ENCODE measurements at regions not wholly inside any gene's neighbourhood (a gene's known extent, or its start where the extent isn't known, plus 50 kb on each side); places are given as distances from the start of the nearest gene placed in this dataset.

DNA sequence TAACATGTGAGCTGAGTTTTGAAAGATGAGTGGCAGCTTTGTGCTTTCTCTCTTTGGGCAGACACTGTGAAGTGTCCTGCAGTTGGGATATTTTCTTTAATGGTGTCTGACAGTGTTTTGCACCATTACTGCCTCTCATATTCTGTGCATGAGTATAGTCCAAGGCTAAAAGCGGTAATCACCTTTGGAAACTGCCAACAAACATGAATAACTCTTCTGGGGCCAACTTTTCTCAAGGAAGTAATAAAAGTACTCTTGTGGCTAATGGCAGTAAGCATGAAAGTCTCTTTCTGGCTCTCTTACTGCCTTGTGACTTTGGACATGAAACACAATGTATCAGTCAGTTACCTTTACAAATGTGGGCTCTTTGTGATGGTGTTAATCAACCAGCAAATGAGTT is 91.7 kb upstream of the SOX4 start:
- H3K4me3 Mint-ChIP-seq = no peak overlapping the region
- intact Hi-C loops (cut with micrococcal nuclease) = no loop called here
- DNase-seq = no peak
- no peaks in the 10 kb centered on the region for H3K4me1 Mint-ChIP-seq (ENCODE audit: low read depth)
- CTCF ChIA-PET = no interaction called here
- H3K27ac Mint-ChIP-seq = no peak overlapping the region
- peaks cover 1% of the 10 kb centered on the region for H3K9me3 Mint-ChIP-seq
- no peaks in the 10 kb centered on the region for H3K36me3 Mint-ChIP-seq (ENCODE audit: low read depth)
- H3K27me3 Mint-ChIP-seq (ENCODE audit: low read depth) = peaks cover 3% of the 10 kb centered on the region

DNA sequence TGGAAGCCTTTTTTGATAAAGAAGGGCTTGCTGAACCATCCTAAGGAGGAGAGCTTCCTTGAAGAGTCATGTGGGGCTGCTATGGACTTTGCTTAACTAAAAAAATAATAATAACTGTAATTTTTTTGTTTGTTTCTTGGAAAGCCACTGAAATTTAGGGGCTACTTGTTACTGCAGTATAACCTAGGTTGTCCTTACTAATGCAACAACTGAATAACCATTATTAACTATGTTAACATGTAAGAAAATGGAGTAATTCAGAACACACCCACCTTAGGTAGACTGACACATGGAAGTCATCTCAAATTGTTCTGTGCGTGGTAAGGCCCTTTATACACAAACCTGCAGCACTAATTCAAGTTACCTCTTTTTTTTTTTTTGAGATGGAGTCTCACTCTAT is 90.9 kb upstream of the SOX4 start:
- H3K36me3 Mint-ChIP-seq (ENCODE audit: low read depth) = no peaks in the 10 kb centered on the region
- DNase-seq = no peak
- H3K27me3 Mint-ChIP-seq (ENCODE audit: low read depth) = peaks cover 3% of the 10 kb centered on the region
- H3K27ac Mint-ChIP-seq = no peak overlapping the region
- intact Hi-C loops (cut with micrococcal nuclease) = no loop called here
- CTCF ChIA-PET = no interaction called here
- peaks cover 1% of the 10 kb centered on the region for H3K9me3 Mint-ChIP-seq
- no peaks in the 10 kb centered on the region for H3K4me1 Mint-ChIP-seq (ENCODE audit: low read depth)
- H3K4me3 Mint-ChIP-seq = no peak overlapping the region

DNA sequence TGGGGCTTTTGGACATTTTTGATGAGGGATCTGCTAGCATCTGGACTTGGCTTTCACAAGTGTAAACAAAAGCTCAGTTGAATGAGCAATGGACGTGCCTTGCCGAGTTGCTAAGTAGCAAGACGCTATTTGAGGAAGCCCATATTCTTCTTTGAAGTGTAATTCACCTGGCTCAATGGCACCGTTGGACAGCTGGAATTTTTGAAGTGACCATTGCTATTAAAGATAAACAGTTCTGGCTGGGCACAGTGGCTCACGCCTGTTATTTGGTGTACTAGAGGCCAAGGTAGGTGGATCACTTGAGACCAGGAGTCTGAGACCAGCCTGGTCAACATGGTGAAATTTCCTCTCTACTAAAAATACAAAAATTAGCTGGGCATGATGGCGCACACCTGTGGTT is 88.8 kb upstream of the SOX4 start:
- Mint-ChIP-seq H3K27me3 (ENCODE audit: low read depth) (peaks cover 3% of the 10 kb centered on the region), H3K9me3 (peaks cover 1% of the 10 kb centered on the region), H3K4me3 (no peak overlapping the region), H3K27ac (no peak overlapping the region), H3K36me3 (ENCODE audit: low read depth) (no peaks in the 10 kb centered on the region), H3K4me1 (ENCODE audit: low read depth) (no peaks in the 10 kb centered on the region)
- no peak for DNase-seq
- intact Hi-C loops (cut with micrococcal nuclease) = no loop called here
- CTCF ChIA-PET = no interaction called here

DNA sequence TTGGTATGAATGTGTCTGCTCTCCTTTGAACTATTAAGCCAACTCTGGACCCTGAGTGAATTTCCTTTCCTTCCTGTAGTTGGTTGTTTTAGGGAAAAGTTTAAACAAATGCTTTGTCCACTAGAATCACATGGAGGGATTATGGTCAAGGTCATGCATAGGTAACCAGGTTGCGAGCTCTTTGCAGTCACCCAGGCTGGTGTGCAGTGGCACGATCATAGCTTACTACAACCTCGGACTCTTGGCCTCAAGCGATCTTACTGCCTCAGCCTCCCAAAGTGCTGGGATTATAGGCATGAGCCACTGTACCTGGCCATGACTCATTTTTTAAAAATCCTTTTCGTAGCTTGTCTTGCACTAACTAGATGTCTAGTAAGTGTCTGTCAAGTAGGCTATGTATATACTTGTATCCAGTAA is 88.0 kb upstream of the SOX4 start:
- H3K36me3 Mint-ChIP-seq (ENCODE audit: low read depth) = no peaks in the 10 kb centered on the region
- H3K27me3 Mint-ChIP-seq (ENCODE audit: low read depth) = peaks cover under 1% of the 10 kb centered on the region
- peaks cover 1% of the 10 kb centered on the region for H3K9me3 Mint-ChIP-seq
- no peaks in the 10 kb centered on the region for H3K4me1 Mint-ChIP-seq (ENCODE audit: low read depth)
- no peak overlapping the region for H3K4me3 Mint-ChIP-seq
- CTCF ChIA-PET = no interaction called here
- intact Hi-C loops (cut with micrococcal nuclease) = no loop called here
- no peak for DNase-seq
- H3K27ac Mint-ChIP-seq = no peak overlapping the region

DNA sequence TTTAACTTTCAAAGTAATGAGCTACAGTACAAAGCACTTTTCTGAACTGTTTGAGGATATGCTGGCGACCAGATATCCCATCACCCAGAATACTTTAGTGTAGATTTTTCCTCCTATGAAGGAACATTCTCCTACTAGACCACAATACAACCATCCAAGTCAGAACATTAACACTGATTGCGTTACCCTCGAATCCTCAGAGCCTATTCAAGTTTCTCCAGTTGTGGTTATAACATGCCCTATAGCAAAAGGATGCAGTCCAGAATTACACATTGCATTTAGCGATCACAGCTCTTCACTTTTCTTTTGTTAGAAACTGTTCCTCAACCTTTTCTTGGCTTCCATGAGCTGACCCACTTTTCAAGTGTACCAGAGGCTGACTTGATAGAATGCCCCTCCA is 87.4 kb upstream of the SOX4 start:
- H3K4me3 Mint-ChIP-seq = no peak overlapping the region
- H3K9me3 Mint-ChIP-seq = peaks cover 1% of the 10 kb centered on the region
- DNase-seq = no peak
- intact Hi-C loops (cut with micrococcal nuclease) = no loop called here
- H3K4me1 Mint-ChIP-seq (ENCODE audit: low read depth) = no peaks in the 10 kb centered on the region
- CTCF ChIA-PET = no interaction called here
- H3K27me3 Mint-ChIP-seq (ENCODE audit: low read depth) = no peaks in the 10 kb centered on the region
- no peaks in the 10 kb centered on the region for H3K36me3 Mint-ChIP-seq (ENCODE audit: low read depth)
- no peak overlapping the region for H3K27ac Mint-ChIP-seq

DNA sequence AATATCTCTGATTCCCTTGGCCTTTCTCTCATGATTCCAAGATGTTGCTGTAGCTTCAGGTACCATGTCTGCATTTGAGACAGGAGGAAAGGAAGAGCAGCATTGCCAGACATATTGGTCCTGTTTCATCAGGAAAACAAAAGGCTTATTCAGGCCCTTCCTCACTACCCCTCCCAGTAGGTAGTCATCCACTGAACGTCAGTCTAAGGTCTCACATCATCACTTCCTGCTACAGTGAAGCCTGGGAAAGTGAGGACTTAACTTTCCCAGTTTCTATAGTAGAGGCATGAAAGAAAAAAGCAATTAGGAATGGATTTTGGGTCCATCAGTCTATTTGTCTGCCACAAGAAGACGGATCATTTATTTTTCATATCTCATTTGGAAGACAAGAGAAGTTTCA is 85.7 kb upstream of the SOX4 start:
- CTCF ChIA-PET = no interaction called here
- H3K36me3 Mint-ChIP-seq (ENCODE audit: low read depth) = no peaks in the 10 kb centered on the region
- peaks cover 8% of the 10 kb centered on the region for H3K27me3 Mint-ChIP-seq (ENCODE audit: low read depth)
- no peak overlapping the region for H3K4me3 Mint-ChIP-seq
- intact Hi-C loops (cut with micrococcal nuclease) = no loop called here
- H3K9me3 Mint-ChIP-seq = no peaks in the 10 kb centered on the region
- DNase-seq = no peak
- no peaks in the 10 kb centered on the region for H3K4me1 Mint-ChIP-seq (ENCODE audit: low read depth)
- H3K27ac Mint-ChIP-seq = no peak overlapping the region

DNA sequence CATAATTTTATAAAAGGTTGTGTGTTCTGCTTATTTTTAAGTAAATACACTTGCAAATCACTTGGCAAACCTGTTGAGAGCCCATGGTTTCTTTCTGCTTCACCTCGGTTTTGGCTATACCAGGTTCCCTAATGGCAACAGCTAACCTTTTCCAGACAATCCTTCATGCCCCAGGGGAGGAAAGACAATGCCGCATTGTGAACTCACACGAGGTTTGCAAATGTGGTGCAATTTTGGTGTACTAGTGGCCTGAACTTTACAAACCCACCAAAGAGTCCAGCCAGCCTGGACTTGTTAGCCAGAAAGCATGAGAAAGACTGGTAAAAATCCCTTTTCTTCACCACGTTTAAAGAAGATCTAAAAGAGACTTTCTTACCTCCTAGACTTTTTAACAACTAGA is 84.8 kb upstream of the SOX4 start:
- H3K9me3 Mint-ChIP-seq = no peaks in the 10 kb centered on the region
- CTCF ChIA-PET = interaction anchor here (1.1 kb wide), 1 partner anchor 137 kb away, joined by 4 read pairs; no protein-coding TSS in a partner anchor
- no peaks in the 10 kb centered on the region for H3K4me1 Mint-ChIP-seq (ENCODE audit: low read depth)
- H3K36me3 Mint-ChIP-seq (ENCODE audit: low read depth) = no peaks in the 10 kb centered on the region
- no peak for DNase-seq
- H3K4me3 Mint-ChIP-seq = no peak overlapping the region
- peaks cover 8% of the 10 kb centered on the region for H3K27me3 Mint-ChIP-seq (ENCODE audit: low read depth)
- intact Hi-C loops (cut with micrococcal nuclease) = no loop called here
- H3K27ac Mint-ChIP-seq = no peak overlapping the region

DNA sequence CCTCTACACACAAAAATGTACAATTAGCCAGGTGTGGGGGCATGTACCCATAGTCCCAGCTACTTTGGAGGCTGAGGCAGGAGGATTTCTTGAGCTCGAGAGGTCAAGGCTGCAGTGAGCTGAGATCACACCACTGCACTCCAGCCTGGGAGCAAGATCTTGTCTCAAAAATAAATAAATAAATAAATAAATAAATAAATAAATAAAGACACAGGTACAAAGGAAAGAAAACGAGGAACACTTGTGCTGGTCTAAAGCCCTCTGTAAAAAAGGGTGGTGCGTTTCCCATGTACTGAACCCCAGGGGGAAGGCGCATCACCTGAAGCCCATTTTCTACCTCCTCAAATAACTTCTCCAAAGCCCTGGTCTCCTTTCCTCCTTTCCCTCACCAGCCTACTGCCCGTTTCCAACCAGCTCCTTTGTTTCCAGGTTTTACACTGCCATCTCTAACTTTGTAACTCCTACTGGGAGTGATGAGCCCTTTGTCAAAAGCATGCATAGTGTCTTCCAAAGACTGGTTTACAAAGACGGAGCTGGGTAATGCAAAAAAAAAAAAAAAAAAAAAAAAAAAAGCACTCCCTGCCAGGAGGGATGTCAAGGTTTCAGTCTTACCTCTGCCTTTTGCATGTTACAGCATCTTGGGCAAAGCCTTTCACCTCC is 81.5 kb upstream of the SOX4 start:
- Mint-ChIP-seq H3K27ac (no peak overlapping the region), H3K27me3 (ENCODE audit: low read depth) (peaks cover 8% of the 10 kb centered on the region), H3K36me3 (ENCODE audit: low read depth) (no peaks in the 10 kb centered on the region), H3K9me3 (no peaks in the 10 kb centered on the region), H3K4me1 (ENCODE audit: low read depth) (no peaks in the 10 kb centered on the region), H3K4me3 (no peak overlapping the region)
- intact Hi-C loops (cut with micrococcal nuclease) = no loop called here
- CTCF ChIA-PET = interaction anchor here (0.6 kb wide), 1 partner anchor 77 kb away, joined by 5 read pairs; no protein-coding TSS in a partner anchor
- DNase-seq = no peak

DNA sequence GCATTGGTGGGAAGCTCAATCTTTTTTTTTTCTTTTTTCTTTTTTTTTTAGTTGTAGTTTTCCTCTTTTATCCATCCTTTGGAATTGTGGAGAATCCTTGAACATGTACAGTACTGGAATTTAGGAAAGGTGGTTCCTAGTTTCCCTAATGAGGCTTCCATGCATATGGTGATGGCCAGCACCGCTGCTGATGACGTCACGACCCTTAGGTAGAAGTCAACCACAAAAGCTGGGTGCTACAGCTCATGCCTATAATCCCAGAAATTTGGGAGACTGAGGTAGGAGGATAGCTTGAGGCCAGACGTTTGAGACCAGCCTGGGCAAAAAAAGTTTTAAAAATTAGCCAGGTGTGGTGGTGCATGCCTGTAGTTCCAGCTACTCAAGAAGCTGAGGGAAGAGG is 79.3 kb upstream of the SOX4 start:
- H3K4me1 Mint-ChIP-seq (ENCODE audit: low read depth) = no peaks in the 10 kb centered on the region
- DNase-seq = no peak
- H3K27ac Mint-ChIP-seq = no peak overlapping the region
- no peaks in the 10 kb centered on the region for H3K9me3 Mint-ChIP-seq
- H3K36me3 Mint-ChIP-seq (ENCODE audit: low read depth) = no peaks in the 10 kb centered on the region
- CTCF ChIA-PET = no interaction called here
- peaks cover 10% of the 10 kb centered on the region for H3K27me3 Mint-ChIP-seq (ENCODE audit: low read depth)
- no peak overlapping the region for H3K4me3 Mint-ChIP-seq
- intact Hi-C loops (cut with micrococcal nuclease) = no loop called here

DNA sequence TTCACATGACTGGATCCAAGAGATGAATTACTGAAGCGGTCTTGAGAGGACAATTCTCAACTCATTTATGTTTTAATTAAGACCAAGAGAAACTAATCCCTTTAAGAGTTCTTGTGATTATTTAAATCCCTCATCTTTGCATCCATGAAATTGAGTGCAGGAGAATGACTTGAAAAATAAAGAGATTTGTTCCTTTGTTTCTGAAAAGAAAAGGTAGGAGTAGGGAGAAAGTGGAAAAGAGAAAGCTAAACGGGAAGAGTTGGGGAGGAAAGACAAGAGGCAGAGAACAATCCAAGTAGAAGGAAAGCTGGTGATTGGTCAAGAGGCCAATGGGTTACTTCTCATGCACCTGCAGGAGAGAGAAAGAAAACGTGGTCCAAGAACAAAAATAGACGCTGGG is 75.2 kb upstream of the SOX4 start:
- Mint-ChIP-seq H3K4me3 (no peak overlapping the region), H3K9me3 (no peaks in the 10 kb centered on the region), H3K27me3 (ENCODE audit: low read depth) (peaks cover 2% of the 10 kb centered on the region), H3K4me1 (ENCODE audit: low read depth) (no peaks in the 10 kb centered on the region), H3K27ac (no peak overlapping the region), H3K36me3 (ENCODE audit: low read depth) (no peaks in the 10 kb centered on the region)
- intact Hi-C loops (cut with micrococcal nuclease) = no loop called here
- DNase-seq = no peak
- CTCF ChIA-PET = no interaction called here

DNA sequence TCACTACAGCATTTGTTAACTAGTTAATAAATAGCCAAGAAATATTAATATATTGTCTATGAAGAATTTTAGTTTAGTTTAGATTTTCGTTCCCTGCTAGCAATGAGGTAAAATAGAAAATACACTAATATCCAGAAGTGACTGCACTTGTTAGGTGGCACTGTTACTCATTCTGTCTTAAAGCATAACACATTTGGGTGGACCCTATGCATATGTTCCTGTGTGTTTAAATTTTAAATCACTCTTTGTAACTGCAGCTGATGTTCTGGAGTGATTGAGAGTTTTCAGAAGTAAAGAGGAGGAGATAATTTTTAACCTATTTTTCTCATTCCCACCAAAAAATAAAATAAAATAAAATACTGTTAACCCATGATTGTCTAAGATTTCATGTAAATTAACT is 73.9 kb upstream of the SOX4 start:
- Mint-ChIP-seq H3K36me3 (ENCODE audit: low read depth) (no peaks in the 10 kb centered on the region), H3K4me1 (ENCODE audit: low read depth) (no peaks in the 10 kb centered on the region), H3K27me3 (ENCODE audit: low read depth) (peaks cover 2% of the 10 kb centered on the region), H3K9me3 (no peaks in the 10 kb centered on the region), H3K27ac (no peak overlapping the region), H3K4me3 (no peak overlapping the region)
- CTCF ChIA-PET = no interaction called here
- intact Hi-C loops (cut with micrococcal nuclease) = no loop called here
- no peak for DNase-seq

DNA sequence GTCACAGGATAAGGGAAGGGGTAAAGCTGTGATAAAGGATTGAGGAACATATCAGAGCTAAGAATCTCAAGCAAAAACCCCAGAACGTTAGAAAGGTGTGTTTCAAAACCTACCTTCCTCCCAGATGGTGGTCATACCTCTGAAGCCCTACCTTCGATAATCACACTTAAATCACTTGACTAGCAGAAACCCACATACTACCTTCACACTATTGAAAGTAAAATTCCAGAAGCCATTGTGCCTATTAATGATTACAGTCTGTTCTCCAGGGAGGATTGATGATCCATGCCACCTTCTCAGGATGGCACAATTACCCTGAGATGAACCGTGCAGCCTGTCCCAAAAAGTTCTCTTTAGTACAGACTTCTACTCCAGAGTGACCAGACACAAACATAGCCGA is 72.3 kb upstream of the SOX4 start:
- intact Hi-C loops (cut with micrococcal nuclease) = no loop called here
- Mint-ChIP-seq H3K9me3 (no peaks in the 10 kb centered on the region), H3K27ac (no peak overlapping the region), H3K4me3 (no peak overlapping the region), H3K36me3 (ENCODE audit: low read depth) (no peaks in the 10 kb centered on the region), H3K27me3 (ENCODE audit: low read depth) (peaks cover 4% of the 10 kb centered on the region), H3K4me1 (ENCODE audit: low read depth) (no peaks in the 10 kb centered on the region)
- CTCF ChIA-PET = no interaction called here
- no peak for DNase-seq

DNA sequence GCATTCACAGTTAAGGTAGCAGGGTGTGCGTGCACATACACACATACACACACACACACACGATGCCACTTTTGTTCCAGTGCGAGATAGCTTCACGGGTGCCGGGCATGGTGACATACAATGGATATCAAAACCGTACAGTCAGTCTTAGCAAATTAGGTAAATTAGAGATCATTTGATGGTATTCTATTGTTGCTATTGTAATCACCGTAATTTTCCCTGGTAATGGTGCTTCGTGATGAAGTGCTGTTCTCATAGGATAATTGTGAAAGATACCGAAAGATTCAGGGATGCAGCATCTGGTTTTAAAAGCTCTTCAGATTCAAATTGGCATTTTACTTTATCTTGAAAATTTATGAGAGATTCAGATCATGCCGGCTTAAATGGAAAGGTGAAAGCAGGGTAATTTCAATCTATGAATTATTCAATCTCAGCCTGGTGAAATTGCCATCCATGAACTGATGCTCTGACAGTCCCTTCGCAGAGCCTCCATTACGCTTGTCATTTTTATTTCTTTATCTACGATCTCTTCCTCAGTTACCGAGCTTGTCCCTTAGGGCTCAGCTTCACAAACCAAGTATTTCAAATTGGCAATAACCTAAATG is 71.3 kb upstream of the SOX4 start:
- no peak for DNase-seq
- Mint-ChIP-seq H3K27ac (no peak overlapping the region), H3K9me3 (no peaks in the 10 kb centered on the region), H3K4me3 (no peak overlapping the region), H3K36me3 (ENCODE audit: low read depth) (no peaks in the 10 kb centered on the region), H3K4me1 (ENCODE audit: low read depth) (no peaks in the 10 kb centered on the region), H3K27me3 (ENCODE audit: low read depth) (peaks cover 4% of the 10 kb centered on the region)
- intact Hi-C loops (cut with micrococcal nuclease) = no loop called here
- CTCF ChIA-PET = interaction anchor here (0.7 kb wide), 1 partner anchor 959 kb away, joined by 5 read pairs; no protein-coding TSS in a partner anchor

Measured in activated naive CD4-positive, alpha-beta T cell treated with anti-CD3 and anti-CD28 coated beads for 36 hours (primary cell).